Smooth muscle cell (in vitro differentiated cells): ENCODE measurements at regions not wholly inside any gene's neighbourhood (a gene's known extent, or its start where the extent isn't known, plus 50 kb on each side); places are given as distances from the start of the nearest gene placed in this dataset.

Source experiments
- DNase-seq: peaks from one replicate; lab custom pipeline; 2025; ENCODE audit not compliant: unreplicated experiment; lab: John Stamatoyannopoulos, UW
- H2AFZ ChIP-seq: fragments of 200-600 bp; sonication (generic); 2 replicates; pipeline ENCODE4 v1.6.0; 2016; ENCODE audit warnings: antibody characterized with exemption, low read depth, mild to moderate bottlenecking
- H3F3A ChIP-seq: fragments of 200-600 bp; sonication (generic); 2 replicates; pipeline ENCODE4 v1.6.0; 2017; ENCODE audit warnings: antibody characterized with exemption, low read depth
- H3K27ac ChIP-seq: fragments of 200-600 bp; sonication (generic); 2 replicates; pipeline ENCODE4 v1.5.1; 2016; ENCODE audit warnings: low read depth, mild to moderate bottlenecking
- H3K27me3 ChIP-seq: fragments of 200-600 bp; sonication (generic); 2 replicates; pipeline ENCODE4 v1.6.1; 2016; ENCODE audit warnings: low read depth, mild to moderate bottlenecking
- H3K36me3 ChIP-seq: fragments of 200-600 bp; sonication (generic); 2 replicates; pipeline ENCODE4 v1.5.1; 2016; ENCODE audit warnings: low read depth
- H3K4me1 ChIP-seq: fragments of 200-600 bp; sonication (generic); 2 replicates; pipeline ENCODE4 v1.5.1; 2016; ENCODE audit warnings: low read depth
- H3K4me2 ChIP-seq: fragments of 200-600 bp; sonication (generic); 2 replicates; pipeline ENCODE4 v1.6.0; 2016; ENCODE audit warnings: mild to moderate bottlenecking
- H3K4me3 ChIP-seq: fragments of 200-600 bp; sonication (generic); 2 replicates; pipeline ENCODE4 v1.5.1; 2016; ENCODE audit warnings: mild to moderate bottlenecking
- H3K79me2 ChIP-seq: fragments of 200-600 bp; sonication (generic); 2 replicates; pipeline ENCODE4 v1.6.0; 2016; ENCODE audit warnings: low read depth, mild to moderate bottlenecking
- H3K9ac ChIP-seq: fragments of 200-600 bp; sonication (generic); 2 replicates; pipeline ENCODE4 v1.6.0; 2016; ENCODE audit warnings: low read depth
- H3K9me3 ChIP-seq: fragments of 200-600 bp; sonication (generic); replicated peaks from 2 replicates; pipeline ENCODE4 v1.5.1; 2016; ENCODE audit warnings: low read depth
- H4K20me1 ChIP-seq: fragments of 200-600 bp; sonication (generic); 2 replicates; pipeline ENCODE4 v1.6.0; 2016; ENCODE audit warnings: low read depth
- CTCF ChIP-seq: fragments of 200-600 bp; sonication (generic); IDR thresholded peaks from 2 replicates; pipeline ENCODE4 v1.5.1; 2017; ENCODE audit warnings: borderline replicate concordance, mild to moderate bottlenecking, antibody characterized with exemption; ENCODE audit not compliant: insufficient read depth, poor library complexity, severe bottlenecking
- WGBS: methylation state at CpG from one replicate; pipeline ENCODE4 v1.1.7; 2016; ENCODE audit warnings: low lambda C conversion rate; 5-methylcytosine and 5-hydroxymethylcytosine counted together

DNA sequence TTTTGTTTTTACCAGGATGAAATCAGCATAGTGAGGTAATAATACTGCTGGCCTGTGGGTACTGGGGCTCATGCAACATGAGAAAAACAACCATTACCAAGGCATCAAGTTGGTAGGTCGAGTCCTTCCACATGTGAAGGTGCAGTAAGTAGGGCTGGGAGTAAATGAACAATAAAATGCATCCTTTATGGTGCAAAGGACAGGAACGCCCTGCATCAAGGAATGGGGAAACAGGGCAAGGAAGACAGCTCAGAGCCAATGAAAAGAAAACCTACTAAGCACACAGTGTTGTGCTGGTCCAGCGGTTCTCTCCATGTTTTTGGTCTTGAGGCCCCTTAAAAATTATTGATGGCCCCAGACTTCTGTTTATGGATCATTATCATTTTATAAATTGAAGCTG lies 168.5 kb upstream of the TPM1 start:
- H3K4me2 ChIP-seq: no peak overlapping the region
- H3K79me2 ChIP-seq: no peaks in the 10 kb centered on the region
- no peak overlapping the region for H3K4me3 ChIP-seq
- H3F3A ChIP-seq: peaks cover 3% of the 10 kb centered on the region
- WGBS: 94% methylated on average over 3 of the region's 3 CpGs
- no peak for TF ChIP-seq CTCF
- no peak overlapping the region for H3K9ac ChIP-seq
- H2AFZ ChIP-seq: no peak overlapping the region
- H3K36me3 ChIP-seq: no peaks in the 10 kb centered on the region
- no peaks in the 10 kb centered on the region for H4K20me1 ChIP-seq
- H3K27ac ChIP-seq: no peak overlapping the region
- H3K9me3 ChIP-seq: no peaks in the 10 kb centered on the region
- peaks cover 20% of the 10 kb centered on the region for H3K4me1 ChIP-seq
- no peak for DNase-seq
- H3K27me3 ChIP-seq: no peaks in the 10 kb centered on the region

DNA sequence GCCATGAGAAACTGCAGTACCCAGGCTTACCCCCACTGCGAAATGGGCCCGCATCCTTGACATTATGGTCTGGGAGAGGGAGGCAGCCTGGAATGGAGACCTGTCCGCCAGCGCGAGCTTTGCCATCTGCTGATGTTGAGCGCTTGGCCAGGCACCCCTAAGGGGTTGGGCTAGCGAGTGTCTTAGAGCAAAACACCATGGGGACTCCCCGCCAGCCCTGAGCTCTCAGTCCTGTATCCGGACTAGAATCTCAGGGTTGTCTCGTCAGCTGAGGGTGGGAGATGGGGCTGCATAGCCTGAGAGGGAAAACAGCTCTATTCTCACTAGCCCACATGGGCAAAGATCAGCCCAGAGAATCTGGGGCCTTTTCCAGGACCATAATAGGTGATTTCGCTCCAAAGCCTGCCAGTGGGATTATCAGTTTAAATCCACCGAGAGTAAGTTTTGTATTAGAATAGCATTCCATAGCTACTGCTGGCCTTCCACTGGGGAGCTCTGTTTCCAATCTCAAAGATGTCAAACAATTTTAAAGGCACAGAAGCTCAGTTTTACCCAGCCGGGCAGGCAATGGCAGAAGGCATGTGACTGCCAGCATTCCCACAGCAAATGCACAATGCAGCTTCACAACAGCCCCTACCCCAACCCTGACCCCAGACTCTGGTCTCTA lies 167.5 kb upstream of the TPM1 start:
- WGBS: 46% methylated on average over 13 of the region's 13 CpGs
- no peak overlapping the region for H2AFZ ChIP-seq

GRCh38 chr15:62875626-62876021 lies 166.9 kb upstream of the TPM1 start:
- H3K27me3 ChIP-seq: no peaks in the 10 kb centered on the region
- no peak overlapping the region for H3K9ac ChIP-seq
- H2AFZ ChIP-seq: no peak overlapping the region
- H3K9me3 ChIP-seq: no peaks in the 10 kb centered on the region
- no peaks in the 10 kb centered on the region for H4K20me1 ChIP-seq
- no peak for TF ChIP-seq CTCF
- WGBS: 84% methylated on average over 4 of the region's 4 CpGs
- peak overlapping the region; percentile 49 for H3K4me2 ChIP-seq
- H3K79me2 ChIP-seq: no peaks in the 10 kb centered on the region
- peaks cover 3% of the 10 kb centered on the region for H3F3A ChIP-seq
- DNase-seq: no peak
- H3K36me3 ChIP-seq: no peaks in the 10 kb centered on the region
- no peak overlapping the region for H3K4me3 ChIP-seq
- peak overlapping the region; percentile 32 for H3K27ac ChIP-seq
- H3K4me1 ChIP-seq: peaks cover 25% of the 10 kb centered on the region

More for the DNA sequence above, 167.5 kb upstream of the TPM1 start:
- Histone ChIP-seq H3K9ac (no peak overlapping the region), H3K4me1 (peaks cover 22% of the 10 kb centered on the region), H3K79me2 (no peaks in the 10 kb centered on the region), H3K36me3 (no peaks in the 10 kb centered on the region), H3K27me3 (no peaks in the 10 kb centered on the region), H3K4me3 (no peak overlapping the region), H4K20me1 (no peaks in the 10 kb centered on the region), H3F3A (peaks cover 3% of the 10 kb centered on the region), H3K27ac (peak overlapping the region; percentile 32), H3K9me3 (no peaks in the 10 kb centered on the region), H3K4me2 (peak overlapping the region; percentile 49)
- TF ChIP-seq CTCF: no peak
- DNase-seq: no peak

- TF ChIP-seq CTCF: no peak
- Histone ChIP-seq H3K27ac (no peak overlapping the region), H4K20me1 (no peaks in the 10 kb centered on the region), H3K36me3 (no peaks in the 10 kb centered on the region), H3K4me3 (no peak overlapping the region), H3K27me3 (no peaks in the 10 kb centered on the region), H3K4me1 (peaks cover 25% of the 10 kb centered on the region), H3K9ac (no peak overlapping the region), H2AFZ (no peak overlapping the region), H3K79me2 (no peaks in the 10 kb centered on the region), H3K9me3 (no peaks in the 10 kb centered on the region), H3F3A (peaks cover 3% of the 10 kb centered on the region), H3K4me2 (no peak overlapping the region)
- WGBS: 94% methylated on average over 9 of the region's 9 CpGs
- DNase-seq: no peak
Observed at GRCh38 chr15:62877276-62877857, 165.2 kb upstream of the TPM1 start.
